ENCODE measurements at regions not wholly inside any gene's neighbourhood (a gene's known extent, or its start where the extent isn't known, plus 50 kb on each side); places are given as distances from the start of the nearest gene placed in this dataset.

GRCh38 chr3:101172516-101172915, 147.9 kb downstream of the IMPG2 start:
- DNase-seq, result no peak

GRCh38 chr3:101171681-101172191, 148.6 kb downstream of the IMPG2 start:
- no peak for DNase-seq

- no peak for DNase-seq
Observed at GRCh38 chr3:101170806-101171558, 149.4 kb downstream of the IMPG2 start.

- no peak for DNase-seq
Observed at GRCh38 chr3:101170062-101170771, 150.2 kb downstream of the IMPG2 start.

- DNase-seq, result no peak
Observed at GRCh38 chr3:101169516-101169915, 150.9 kb downstream of the IMPG2 start.

- DNase-seq, result no peak
Observed at GRCh38 chr3:101167376-101167775, 153.0 kb downstream of the IMPG2 start.

- DNase-seq, result no peak
Observed at GRCh38 chr3:101166150-101166549, 154.2 kb downstream of the IMPG2 start.

- DNase-seq, result no peak
Observed at GRCh38 chr3:101163554-101163953, 156.8 kb downstream of the IMPG2 start.

- DNase-seq, result no peak
Observed at GRCh38 chr3:101159478-101159877, 160.9 kb downstream of the IMPG2 start.

GRCh38 chr3:101158374-101158773, 162.0 kb downstream of the IMPG2 start:
- DNase-seq, result no peak

GRCh38 chr3:101156787-101157345, 163.5 kb downstream of the IMPG2 start:
- DNase-seq, result no peak

GRCh38 chr3:101155825-101156224, 162.6 kb upstream of the ABI3BP start:
- no peak for DNase-seq

- no peak for DNase-seq
Observed at GRCh38 chr3:101154401-101154800, 161.2 kb upstream of the ABI3BP start.

- no peak for DNase-seq
Observed at GRCh38 chr3:101151286-101151913, 158.2 kb upstream of the ABI3BP start.

GRCh38 chr3:101150504-101150903, 157.3 kb upstream of the ABI3BP start:
- no peak for DNase-seq

- DNase-seq, result no peak
Observed at GRCh38 chr3:101149707-101150106, 156.5 kb upstream of the ABI3BP start.

GRCh38 chr3:101149251-101149650, 156.0 kb upstream of the ABI3BP start:
- DNase-seq, result no peak

GRCh38 chr3:101148001-101148400, 154.8 kb upstream of the ABI3BP start:
- DNase-seq, result no peak

- DNase-seq, result no peak
Observed at GRCh38 chr3:101146946-101147345, 153.7 kb upstream of the ABI3BP start.

GRCh38 chr3:101144105-101144504, 150.9 kb upstream of the ABI3BP start:
- no peak for DNase-seq

- DNase-seq, result no peak
Observed at GRCh38 chr3:101143012-101143411, 149.8 kb upstream of the ABI3BP start.

GRCh38 chr3:101142160-101142559, 148.9 kb upstream of the ABI3BP start:
- no peak for DNase-seq

- DNase-seq, result no peak
Observed at GRCh38 chr3:101141135-101141534, 147.9 kb upstream of the ABI3BP start.
